NCI-H2196 (cell line): ENCODE measurements at regions not wholly inside any gene's neighbourhood (a gene's known extent, or its start where the extent isn't known, plus 50 kb on each side); places are given as distances from the start of the nearest gene placed in this dataset.
"Not testable (repeated sequence)": the region's sequence is repeated elsewhere in the genome, so short reads cannot be mapped to it uniquely, and the experiment has no call there.

Experiments used
- DNase-seq: peaks from one replicate; lab custom pipeline; 2025; ENCODE audit not compliant: unreplicated experiment; lab: John Stamatoyannopoulos, UW

DNA sequence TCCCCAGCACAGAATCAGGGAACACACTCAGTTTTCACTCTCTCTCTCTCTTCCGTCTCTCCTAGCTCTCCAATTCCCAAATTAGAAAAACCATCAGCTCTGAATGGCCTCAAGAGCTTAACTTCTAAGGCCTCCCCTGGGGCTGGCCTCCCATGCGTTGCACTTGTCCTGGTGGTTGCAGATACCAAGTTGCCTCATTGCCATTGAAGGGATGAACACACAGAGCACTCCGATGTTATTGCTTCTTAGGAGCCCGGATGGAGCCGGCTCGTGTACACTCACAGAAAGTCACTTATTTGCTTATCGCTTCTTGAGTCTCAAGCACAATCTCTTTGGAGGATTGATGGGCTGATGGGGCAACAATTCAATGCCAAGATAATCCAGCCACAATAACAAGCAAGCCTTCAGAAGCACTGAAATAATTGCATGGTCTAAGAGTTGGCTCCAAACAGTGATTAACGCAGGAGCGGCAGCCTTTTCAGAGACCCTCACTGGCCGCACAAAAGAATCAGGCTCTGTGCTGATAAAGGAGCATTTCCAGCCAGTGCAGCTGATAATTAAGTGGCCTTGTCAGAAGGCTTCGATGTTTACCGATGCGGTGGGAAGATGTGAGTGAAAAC, 175.8 kb upstream of the TMEM132C start:
- DNase-seq: no peak

DNA sequence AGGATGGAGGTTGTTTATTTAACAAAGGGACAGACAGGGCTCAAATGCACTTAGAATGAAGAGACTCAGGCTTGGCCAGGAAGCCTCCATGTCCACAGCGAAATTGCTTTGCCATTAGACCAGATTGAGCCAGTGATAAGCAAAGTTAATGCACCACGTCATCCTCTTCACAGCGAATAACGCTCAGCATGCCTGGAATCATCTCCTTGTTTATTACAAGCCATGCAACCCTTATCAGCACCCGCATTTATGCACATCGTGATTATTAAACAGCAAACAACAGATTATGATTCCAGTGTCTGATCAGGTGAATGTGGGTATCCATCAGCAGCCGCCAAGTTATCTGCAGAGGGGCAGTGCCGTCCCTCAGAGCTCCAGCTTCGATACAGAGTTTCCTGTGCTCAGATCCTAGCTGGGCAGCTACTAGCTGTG, 175.0 kb upstream of the TMEM132C start:
- no peak for DNase-seq

DNA sequence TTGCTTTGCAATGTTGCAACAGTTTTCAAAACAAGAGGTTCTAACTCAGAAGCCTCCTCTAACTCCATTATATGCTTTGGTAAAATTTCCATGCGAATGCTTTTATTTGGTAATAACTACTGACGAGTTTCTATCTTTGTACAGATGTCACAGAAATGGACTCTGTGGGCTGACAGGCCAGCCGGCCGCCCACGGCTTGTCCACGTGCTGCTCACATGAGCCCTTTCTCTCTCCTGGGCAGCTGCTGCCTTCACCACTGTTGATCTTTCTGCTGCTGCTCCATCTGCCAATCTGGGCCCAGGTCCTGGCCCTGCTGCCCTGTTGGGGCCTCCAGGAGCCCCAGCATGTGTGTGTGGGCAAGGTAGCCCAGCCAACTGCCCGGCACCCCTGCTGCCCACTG, 168.2 kb upstream of the TMEM132C start:
- no peak for DNase-seq

- no peak for DNase-seq
These were observed 163.8 kb upstream of the TMEM132C start for GRCh38 chr12:128103152-128103551.

DNA sequence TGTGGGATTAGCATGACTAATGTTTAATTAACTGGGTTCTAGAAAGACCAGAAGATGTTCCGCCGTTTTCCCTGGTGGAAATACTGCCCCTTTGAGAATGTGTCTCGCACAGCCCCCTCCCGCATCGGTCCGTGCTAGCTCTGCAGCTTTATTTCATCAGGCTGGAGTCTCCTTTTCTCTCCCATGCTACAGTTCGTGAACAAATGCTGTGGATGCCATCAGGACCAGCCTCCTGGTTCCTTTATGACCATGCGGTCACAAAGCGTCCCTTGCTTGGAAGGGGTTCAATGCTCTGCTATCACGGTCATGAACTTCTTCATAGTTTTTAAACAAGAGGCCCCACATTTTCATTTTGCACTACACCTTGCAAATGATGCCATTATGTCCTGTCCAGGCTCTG, 157.7 kb upstream of the TMEM132C start:
- DNase-seq: no peak

DNA sequence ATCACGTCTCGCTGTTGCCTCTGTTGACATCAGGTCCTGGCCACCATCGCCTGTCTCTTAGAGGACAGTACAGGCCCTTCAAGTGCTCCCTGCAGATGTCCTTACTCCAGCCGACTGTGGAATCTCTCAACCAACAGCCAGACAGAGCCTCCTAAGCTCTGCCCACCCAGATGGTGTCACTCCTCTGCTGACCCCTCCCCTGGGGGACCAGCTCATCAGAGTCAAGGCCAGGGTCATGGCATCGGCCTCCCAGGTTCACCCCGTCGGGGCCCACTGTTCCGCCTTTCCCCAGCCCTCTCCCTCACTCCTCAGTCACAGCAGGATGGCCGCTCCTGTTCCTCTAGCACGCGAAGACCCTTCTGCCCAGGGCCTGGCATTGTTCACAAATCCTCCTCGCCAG, 157.3 kb upstream of the TMEM132C start:
- DNase-seq: no peak

DNA sequence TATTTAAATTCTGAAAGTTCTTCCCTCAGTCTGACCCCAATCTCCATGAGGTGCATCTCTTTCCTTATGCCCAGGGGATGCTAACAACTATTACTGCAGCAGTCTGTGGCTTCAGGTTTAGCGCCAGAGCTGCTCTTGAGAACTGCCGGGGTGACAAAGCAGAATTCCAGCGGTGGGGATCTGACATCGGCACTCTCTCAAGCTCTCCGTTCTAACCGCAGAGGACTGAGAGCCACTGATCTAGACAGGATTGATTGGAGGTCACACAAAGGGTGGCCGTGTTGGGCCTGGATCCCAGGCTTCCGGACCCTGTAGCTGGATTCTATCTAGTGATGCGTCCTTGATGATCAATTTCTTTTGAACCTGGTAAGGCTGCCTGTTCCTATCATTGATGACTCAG, 155.6 kb upstream of the TMEM132C start:
- no peak for DNase-seq

GRCh38 chr12:128111951-128112350, 155.0 kb upstream of the TMEM132C start:
- DNase-seq: no peak

GRCh38 chr12:128113250-128113649, 153.7 kb upstream of the TMEM132C start:
- not testable (repeated sequence) for DNase-seq

GRCh38 chr12:128114485-128114884, 152.5 kb upstream of the TMEM132C start:
- no peak for DNase-seq

DNA sequence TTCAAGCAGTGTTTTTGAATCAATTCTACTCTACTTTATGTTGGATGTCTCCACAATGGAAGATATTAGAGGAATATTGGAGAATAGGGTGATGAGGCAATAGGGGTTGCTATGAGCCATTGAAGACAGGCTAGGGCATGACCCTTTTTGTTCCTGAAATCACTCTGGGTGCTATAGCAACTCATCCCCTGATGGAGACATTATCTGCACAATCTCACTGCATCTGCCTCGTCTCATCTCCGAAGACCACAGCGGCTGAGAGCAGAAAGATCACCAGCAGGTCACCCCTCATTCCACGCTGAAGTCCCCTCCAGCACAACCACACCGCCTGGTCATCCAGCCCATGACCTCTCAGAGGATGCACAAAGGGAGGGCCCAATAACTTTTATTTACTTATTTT, 150.4 kb upstream of the TMEM132C start:
- no peak for DNase-seq

GRCh38 chr12:128120035-128120434, 146.9 kb upstream of the TMEM132C start:
- no peak for DNase-seq

- no peak for DNase-seq
These were observed 145.5 kb upstream of the TMEM132C start for GRCh38 chr12:128121424-128121823.

DNA sequence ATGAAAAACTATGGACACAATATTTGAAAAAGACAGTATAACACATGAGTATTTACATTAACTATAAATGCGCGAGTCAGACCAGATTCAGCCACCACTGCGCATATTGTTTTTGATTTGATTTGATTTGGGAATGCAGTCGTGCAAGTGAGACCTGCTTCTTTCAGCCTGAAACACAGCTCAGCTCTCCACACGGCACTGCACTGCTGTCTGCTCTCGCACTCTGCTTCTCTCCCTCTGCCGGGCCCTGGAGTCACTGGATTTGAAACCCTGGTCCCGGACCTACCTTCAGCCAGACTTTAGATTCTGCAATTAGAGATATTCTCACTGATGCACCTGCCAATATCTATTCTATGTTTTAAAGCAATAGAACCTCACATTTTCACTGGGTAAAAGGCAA, 143.9 kb upstream of the TMEM132C start:
- no peak for DNase-seq

- DNase-seq: no peak
These were observed 135.0 kb upstream of the TMEM132C start for GRCh38 chr12:128131955-128132354.

- no peak for DNase-seq
These were observed 133.5 kb upstream of the TMEM132C start for GRCh38 chr12:128133321-128134073.

DNA sequence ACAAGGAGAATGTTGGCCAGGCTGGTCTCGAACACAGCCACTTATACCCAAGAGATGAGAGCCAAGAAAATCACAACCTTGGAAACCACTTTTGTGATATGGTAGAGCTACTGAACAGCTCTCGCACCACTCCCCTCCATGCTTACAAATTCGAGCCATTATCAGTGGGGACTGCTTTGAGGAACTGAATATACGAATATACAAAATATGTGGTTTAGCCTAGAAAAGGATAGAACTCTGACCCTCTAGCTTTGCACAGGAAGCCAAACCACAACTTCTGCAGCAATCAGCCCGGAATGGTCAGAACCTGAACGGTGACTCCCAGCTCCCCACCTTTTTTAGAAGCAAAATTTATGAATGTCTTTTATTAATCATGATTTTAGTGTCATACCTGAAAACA, 129.8 kb upstream of the TMEM132C start:
- DNase-seq: no peak

DNA sequence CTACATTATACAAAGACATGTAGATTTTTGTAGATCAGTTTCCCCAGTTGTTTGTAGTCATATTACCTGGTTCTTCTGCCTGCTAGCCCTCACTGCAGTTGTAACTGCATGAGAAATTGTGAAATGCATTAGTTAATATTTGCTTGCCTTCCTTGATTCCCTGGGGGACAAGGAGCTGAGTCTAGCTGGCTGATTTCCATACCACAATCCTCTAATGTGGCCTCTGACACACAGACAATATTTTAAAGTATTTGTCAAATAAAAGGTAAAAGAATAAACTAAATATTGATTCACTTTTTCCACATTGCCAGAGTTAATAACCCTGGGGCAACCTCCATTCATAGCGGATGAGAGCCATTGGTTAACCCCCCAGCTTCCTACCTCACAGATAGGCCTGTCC, 128.8 kb upstream of the TMEM132C start:
- no peak for DNase-seq

DNA sequence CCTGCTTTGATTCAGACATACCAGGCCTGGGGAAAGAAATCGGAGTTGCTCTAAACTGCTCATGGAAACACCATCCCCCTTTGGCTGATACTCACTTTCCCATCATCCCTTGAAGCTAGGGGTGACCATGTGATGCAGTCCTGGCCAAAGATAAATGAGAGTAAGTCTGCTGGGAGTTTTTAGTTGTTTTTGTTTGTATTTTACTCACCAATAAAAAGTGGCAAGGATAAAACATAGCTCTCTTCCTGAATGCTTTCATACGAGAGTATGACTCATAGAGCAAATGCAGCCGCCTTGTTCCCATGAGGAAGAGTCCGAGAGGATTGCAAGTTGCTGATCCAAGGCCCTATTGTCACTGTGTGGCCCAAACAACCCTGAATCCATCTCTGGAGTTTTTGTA, 126.4 kb upstream of the TMEM132C start:
- no peak for DNase-seq

DNA sequence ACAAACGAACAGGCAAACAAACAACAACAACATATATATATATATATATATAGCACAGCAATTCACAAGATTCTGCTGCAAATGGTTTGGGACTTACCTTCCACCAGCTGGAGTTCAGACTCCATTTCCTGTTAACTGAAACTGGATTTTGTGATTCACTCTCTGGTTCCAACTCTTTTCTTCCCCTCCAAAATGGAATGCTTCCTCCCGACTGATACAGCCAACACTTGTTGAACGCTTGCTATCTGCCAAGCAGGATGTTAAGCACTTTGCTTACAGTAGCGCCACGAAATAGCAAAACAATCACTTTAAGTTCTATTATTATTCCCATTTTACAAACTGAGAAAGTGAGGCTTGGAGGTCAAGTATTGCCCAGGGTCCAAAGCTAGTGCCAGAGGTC, 116.0 kb upstream of the TMEM132C start:
- DNase-seq: no peak

GRCh38 chr12:128155571-128155970, 111.4 kb upstream of the TMEM132C start:
- DNase-seq: no peak

DNA sequence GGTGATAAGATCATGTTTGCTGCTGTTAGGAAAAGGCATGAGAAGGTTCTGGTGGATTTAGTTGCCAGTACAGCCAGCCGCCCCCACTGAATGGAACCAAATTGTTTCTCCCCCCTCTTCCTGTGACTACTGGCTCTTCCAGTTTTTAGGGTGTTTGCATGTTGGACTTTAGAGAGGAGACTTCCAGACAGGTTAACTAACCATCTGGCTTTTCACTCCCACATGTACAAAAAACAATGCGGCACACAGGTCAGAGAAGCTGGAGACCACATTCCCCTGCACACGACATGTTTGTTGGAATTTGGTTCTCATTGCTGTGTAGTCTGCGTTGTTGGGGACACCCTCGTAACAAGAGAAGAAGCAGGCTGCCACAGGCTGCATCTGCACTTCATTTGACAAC, 103.9 kb upstream of the TMEM132C start:
- DNase-seq: no peak

DNA sequence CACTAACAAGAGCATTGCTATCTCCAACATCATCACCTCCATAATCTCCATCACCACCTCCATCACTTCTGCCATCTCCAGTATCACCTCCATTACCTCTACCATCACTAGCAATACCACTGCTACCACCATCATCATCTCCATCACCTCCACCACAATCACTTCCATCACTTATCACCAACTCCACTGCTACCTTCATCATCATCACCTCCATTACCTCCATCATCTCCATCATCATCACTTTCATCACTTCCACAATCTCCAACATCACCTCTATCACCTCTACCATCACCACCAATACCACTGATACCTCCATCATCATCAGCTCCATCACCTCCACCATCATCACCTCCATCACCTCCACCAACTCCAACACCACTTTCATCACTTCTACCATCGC, 102.4 kb upstream of the TMEM132C start:
- DNase-seq: no peak
